ENCODE measurements at regions not wholly inside any gene's neighbourhood (a gene's known extent, or its start where the extent isn't known, plus 50 kb on each side); places are given as distances from the start of the nearest gene placed in this dataset.

GRCh38 chr10:78381107-78381506 is 347.4 kb downstream of the RPS24 start:
- DNase-seq (ENCODE audit: low read depth in 4 of 4, low spot score in 2 of 4): no peak

GRCh38 chr10:78382047-78382446 is 348.4 kb downstream of the RPS24 start:
- DNase-seq (ENCODE audit: low read depth in 4 of 4, low spot score in 2 of 4): no peak

- no peak for DNase-seq (ENCODE audit: low read depth in 4 of 4, low spot score in 2 of 4)
These were observed 349.1 kb downstream of the RPS24 start for GRCh38 chr10:78382772-78383171.

GRCh38 chr10:78383378-78384048 is 349.9 kb downstream of the RPS24 start:
- DNase-seq (ENCODE audit: low read depth in 4 of 4, low spot score in 2 of 4): no peak

- DNase-seq (ENCODE audit: low read depth in 4 of 4, low spot score in 2 of 4): no peak
These were observed 350.4 kb downstream of the RPS24 start for GRCh38 chr10:78384049-78384431.

GRCh38 chr10:78385599-78385998 is 351.9 kb downstream of the RPS24 start:
- no peak for DNase-seq (ENCODE audit: low read depth in 4 of 4, low spot score in 2 of 4)

GRCh38 chr10:78386509-78386908 is 352.8 kb downstream of the RPS24 start:
- DNase-seq (ENCODE audit: low read depth in 4 of 4, low spot score in 2 of 4): no peak

- DNase-seq (ENCODE audit: low read depth in 4 of 4, low spot score in 2 of 4): no peak
These were observed 354.8 kb downstream of the RPS24 start for GRCh38 chr10:78388331-78389050.

- DNase-seq (ENCODE audit: low read depth in 4 of 4, low spot score in 2 of 4): no peak
These were observed 355.8 kb downstream of the RPS24 start for GRCh38 chr10:78389419-78389818.

GRCh38 chr10:78390051-78390450 is 356.4 kb downstream of the RPS24 start:
- no peak for DNase-seq (ENCODE audit: low read depth in 4 of 4, low spot score in 2 of 4)

GRCh38 chr10:78390817-78391216 is 357.2 kb downstream of the RPS24 start:
- no peak for DNase-seq (ENCODE audit: low read depth in 4 of 4, low spot score in 2 of 4)

GRCh38 chr10:78391585-78391984 is 357.9 kb downstream of the RPS24 start:
- no peak for DNase-seq (ENCODE audit: low read depth in 4 of 4, low spot score in 2 of 4)

- DNase-seq (ENCODE audit: low read depth in 4 of 4, low spot score in 2 of 4): no peak
These were observed 358.5 kb downstream of the RPS24 start for GRCh38 chr10:78392197-78392596.

- DNase-seq (ENCODE audit: low read depth in 4 of 4, low spot score in 2 of 4): no peak
These were observed 359.4 kb downstream of the RPS24 start for GRCh38 chr10:78393094-78393493.

- DNase-seq (ENCODE audit: low read depth in 4 of 4, low spot score in 2 of 4): no peak
These were observed 360.4 kb downstream of the RPS24 start for GRCh38 chr10:78394047-78394446.

GRCh38 chr10:78395162-78395561 is 361.5 kb downstream of the RPS24 start:
- DNase-seq (ENCODE audit: low read depth in 4 of 4, low spot score in 2 of 4): no peak

- DNase-seq (ENCODE audit: low read depth in 4 of 4, low spot score in 2 of 4): no peak
These were observed 363.1 kb downstream of the RPS24 start for GRCh38 chr10:78396754-78397153.

- no peak for DNase-seq (ENCODE audit: low read depth in 4 of 4, low spot score in 2 of 4)
These were observed 364.1 kb downstream of the RPS24 start for GRCh38 chr10:78397786-78398185.

- no peak for DNase-seq (ENCODE audit: low read depth in 4 of 4, low spot score in 2 of 4)
These were observed 364.7 kb downstream of the RPS24 start for GRCh38 chr10:78398382-78398781.

- no peak for DNase-seq (ENCODE audit: low read depth in 4 of 4, low spot score in 2 of 4)
These were observed 368.1 kb downstream of the RPS24 start for GRCh38 chr10:78401624-78402367.

GRCh38 chr10:78402591-78402990 is 368.9 kb downstream of the RPS24 start:
- no peak for DNase-seq (ENCODE audit: low read depth in 4 of 4, low spot score in 2 of 4)

GRCh38 chr10:78403781-78404180 is 370.1 kb downstream of the RPS24 start:
- DNase-seq (ENCODE audit: low read depth in 4 of 4, low spot score in 2 of 4): no peak
